Epithelial cell of esophagus (primary cell): ENCODE measurements at regions not wholly inside any gene's neighbourhood (a gene's known extent, or its start where the extent isn't known, plus 50 kb on each side); places are given as distances from the start of the nearest gene placed in this dataset.

ENCODE experiments used
- DNase-seq: peaks from one replicate; pipeline ENCODE4 v3.0.0; 2010; ENCODE audit warnings: low read depth
- H3K4me3 ChIP-seq: 2 replicates; pipeline ENCODE4 v1.5.1; 2011; ENCODE audit warnings: mild to moderate bottlenecking, low read length, control low read depth
- CTCF ChIP-seq: IDR thresholded peaks from 2 replicates; pipeline ENCODE4 v1.5.1; 2011; ENCODE audit warnings: low read depth, mild to moderate bottlenecking, low read length, control low read depth, inconsistent platforms; ENCODE audit not compliant: insufficient read depth; ENCODE audit errors: missing control alignments

- TF ChIP-seq CTCF = no peak
- H3K4me3 ChIP-seq = no peak overlapping the region
- no peak for DNase-seq
Measured at GRCh38 chr10:78563314-78563713, 505.5 kb upstream of the ZMIZ1 start.

- no peak overlapping the region for H3K4me3 ChIP-seq
- no peak for TF ChIP-seq CTCF
- no peak for DNase-seq
Measured at GRCh38 chr10:78565841-78566240, 502.9 kb upstream of the ZMIZ1 start.

- TF ChIP-seq CTCF = no peak
- DNase-seq = no peak
- H3K4me3 ChIP-seq = no peak overlapping the region
Measured at GRCh38 chr10:78566284-78567111, 502.3 kb upstream of the ZMIZ1 start.

GRCh38 chr10:78567680-78568455, 500.9 kb upstream of the ZMIZ1 start:
- no peak for TF ChIP-seq CTCF
- peak; percentile 19 for DNase-seq
- no peak overlapping the region for H3K4me3 ChIP-seq

- TF ChIP-seq CTCF = no peak
- DNase-seq = no peak
Measured at GRCh38 chr10:78568620-78569019, 500.1 kb upstream of the ZMIZ1 start.

GRCh38 chr10:78570633-78571235, 498.0 kb upstream of the ZMIZ1 start:
- no peak for TF ChIP-seq CTCF
- no peak overlapping the region for H3K4me3 ChIP-seq
- DNase-seq = no peak

More at GRCh38 chr10:78568620-78569019, 500.1 kb upstream of the ZMIZ1 start:
- no peak overlapping the region for H3K4me3 ChIP-seq
